K562 (cell line): ENCODE measurements at regions not wholly inside any gene's neighbourhood (a gene's known extent, or its start where the extent isn't known, plus 50 kb on each side); places are given as distances from the start of the nearest gene placed in this dataset.

Experiments used
- ATAC-seq: fragments of 200-7000 bp; cut with Tn5 transposase; 3 replicates; pipeline ENCODE4 v1.9.1; 2020; ENCODE audit warnings: moderate library complexity
- BruUV-seq: library from RNA; stranded (reverse); fragments of 400-500 nt; replicated peaks from 2 replicates; lab custom pipeline; 2021; lab: Mats Ljungman, UMichigan
- CTCF ChIA-PET: fragments of 300-600 bp; formaldehyde crosslinking; extraction: SDS; loops from one replicate; lab custom pipeline; 2021; ENCODE audit warnings: low intra/inter-chr PET ratio; lab: Yijun Ruan, JAX
- POLR2A ChIA-PET: fragments of 300-600, 350-650 bp; sonication (Branson Sonifier 250); formaldehyde crosslinking; extraction: SDS; loops from one replicate; lab custom pipeline; 2021; ENCODE audit warnings: antibody characterized with exemption, inconsistent platforms; lab: Yijun Ruan, JAX
- DNase-seq, 4 experiments: peaks; one replicate each; pipeline versions ENCODE4 v3.0.0 to v3.0.0-alpha.2; 2011 to 2018; ENCODE audit warnings: low spot score in 3 of 4, mixed read lengths in 3 of 4; ENCODE audit errors: extremely low read depth in 1 of 4
- FAIRE-seq: peaks from 2 replicates; lab custom pipeline; 2011; peaks lifted over from hg19 to GRCh38; lab: Jason Lieb, UNC
- H2AFZ ChIP-seq: 2 replicates; pipeline ENCODE4 v1.6.0; 2011; ENCODE audit warnings: low read depth, low read length, control low read depth, inconsistent platforms
- H3K27ac ChIP-seq: fragments of 200-600 bp; 3 replicates; pipeline ENCODE4 v1.8.0; 2011; ENCODE audit warnings: low read depth, mild to moderate bottlenecking, control low read depth, inconsistent platforms, low read length, moderate library complexity, mixed read lengths; ENCODE audit errors: extremely low read depth
- H3K27me3 ChIP-seq, 2 experiments: fragments of 300-600 bp in 1 of 2; 2 replicates in 1 of 2; 3 replicates in 1 of 2; pipeline versions ENCODE4 v1.6.0 to v1.8.0; 2011; ENCODE audit warnings: inconsistent platforms in 2 of 2, low read length in 2 of 2, mild to moderate bottlenecking in 1 of 2, mixed read lengths in 1 of 2, moderate library complexity in 1 of 2; ENCODE audit not compliant: control insufficient read depth in 2 of 2, insufficient read depth in 2 of 2
- H3K36me3 ChIP-seq: fragments of 300-600 bp; 3 replicates; pipeline ENCODE4 v1.8.0; 2011; ENCODE audit warnings: mild to moderate bottlenecking, low read length, inconsistent platforms; ENCODE audit not compliant: control insufficient read depth, insufficient read depth
- H3K4me1 ChIP-seq, 2 experiments: fragments of 200-600 bp in 1 of 2; replicated peaks in 1 of 2; 2 replicates in 1 of 2; 3 replicates in 1 of 2; pipeline versions ENCODE4 v1.5.1 to v1.8.0; 2011; ENCODE audit warnings: inconsistent platforms in 2 of 2, low read length in 2 of 2, mild to moderate bottlenecking in 1 of 2, mixed read lengths in 1 of 2, moderate library complexity in 1 of 2; ENCODE audit not compliant: control insufficient read depth in 2 of 2, insufficient read depth in 2 of 2
- H3K4me2 ChIP-seq: 2 replicates; pipeline ENCODE4 v1.6.1; 2011; ENCODE audit warnings: low read length, control low read depth, inconsistent platforms, mixed read lengths; ENCODE audit not compliant: insufficient read depth
- H3K4me3 ChIP-seq: fragments of 200-600 bp; sonication (generic), shearing (Covaris generic); 2 replicates; pipeline ENCODE4 v1.5.1; 2016; ENCODE audit warnings: control low read depth, inconsistent platforms
- H3K79me2 ChIP-seq: fragments of 200-600 bp; 3 replicates; pipeline ENCODE4 v1.8.0; 2011; ENCODE audit warnings: low read length, inconsistent platforms; ENCODE audit not compliant: control insufficient read depth, insufficient read depth
- H3K9ac ChIP-seq, 2 experiments: 2 replicates each; pipeline versions ENCODE4 v1.6.0 to v1.6.1; 2011; ENCODE audit warnings: low read depth in 2 of 2, low read length in 2 of 2, control low read depth in 1 of 2, inconsistent platforms in 1 of 2, mild to moderate bottlenecking in 1 of 2, mixed read lengths in 1 of 2; ENCODE audit not compliant: insufficient read depth in 1 of 2
- H3K9me1 ChIP-seq: one replicate; pipeline ENCODE4 v1.6.0; 2011; ENCODE audit warnings: inconsistent platforms, mild to moderate bottlenecking, low read length, moderate library complexity; ENCODE audit not compliant: control insufficient read depth, insufficient read depth
- H3K9me3 ChIP-seq: replicated peaks from 2 replicates; pipeline ENCODE4 v1.5.1; 2011; ENCODE audit warnings: low read depth, low read length, inconsistent platforms; ENCODE audit not compliant: control insufficient read depth, insufficient read depth
- H4K20me1 ChIP-seq: replicated peaks from 2 replicates; pipeline ENCODE4 v1.6.1; 2011; ENCODE audit warnings: low read length, inconsistent platforms, mixed read lengths; ENCODE audit not compliant: control insufficient read depth, insufficient read depth
- CREM ChIP-seq: IDR thresholded peaks from 2 replicates; pipeline ENCODE4 v1.6.1; 2014; ENCODE audit warnings: antibody characterized with exemption, low read depth
- FOXO4 ChIP-seq: fragments of 450-650 bp; formaldehyde crosslinking; IDR thresholded peaks from 2 replicates; pipeline ENCODE4 v1.4.0; 2020; ENCODE audit warnings: mild to moderate bottlenecking, moderate library complexity
- MLX ChIP-seq, 2 experiments: fragments of 450-650 bp in 1 of 2; sonication (generic) in 1 of 2; formaldehyde crosslinking; conservative IDR thresholded peaks; 2 replicates each; pipeline versions ENCODE4 v1.4.0 to v1.8.1; 2020 to 2022; ENCODE audit warnings: mild to moderate bottlenecking in 1 of 2, missing genetic modification reagents in 1 of 2
- PRPF4 ChIP-seq: fragments of 200-400 bp; formaldehyde crosslinking; IDR thresholded peaks from one replicate; pipeline ENCODE4 v1.6.1; 2017; ENCODE audit warnings: low read length, low read depth, mild to moderate bottlenecking; ENCODE audit not compliant: insufficient read depth, poor library complexity, severe bottlenecking
- RNF2 ChIP-seq: sonication (generic); IDR thresholded peaks from 2 replicates; pipeline ENCODE4 v1.6.1; 2016
- TRIM24 ChIP-seq, 2 experiments: fragments of 450-650 bp; IDR thresholded peaks; 2 replicates each; pipeline ENCODE4 v1.6.1; 2016
- ZNF347 ChIP-seq: fragments of 450-650 bp; formaldehyde crosslinking; IDR thresholded peaks from 2 replicates; pipeline ENCODE4 v1.4.0; 2020; ENCODE audit warnings: low read depth, mild to moderate bottlenecking, moderate library complexity
- ZNF584 ChIP-seq: fragments of 200-800 bp; sonication (Bioruptor generic); IDR thresholded peaks from 2 replicates; pipeline ENCODE4 v1.6.1; 2016; ENCODE audit warnings: low read depth, mild to moderate bottlenecking, missing genetic modification characterization, missing compliant biosample characterization
- WGBS: fragments of 100-300 bp; shearing (Covaris generic); methylation state at CpG from one replicate; pipeline ENCODE4 v1.1.6; 2016; ENCODE audit warnings: low coverage, mixed read lengths; ENCODE audit not compliant: insufficient coverage; ENCODE audit errors: missing lambda C conversion rate; 5-methylcytosine and 5-hydroxymethylcytosine counted together
- in situ Hi-C: fragments of 300-500 bp; cut with MboI; formaldehyde crosslinking; loops from 4 replicates; pipeline ENCODE4 v1.15.0; 2018; ENCODE audit warnings: inconsistent platforms, mixed read lengths
- intact Hi-C: fragments of 100-400 bp; cut with micrococcal nuclease; formaldehyde crosslinking; loops from 2 replicates; pipeline ENCODE4 v1.14.2; 2022

DNA sequence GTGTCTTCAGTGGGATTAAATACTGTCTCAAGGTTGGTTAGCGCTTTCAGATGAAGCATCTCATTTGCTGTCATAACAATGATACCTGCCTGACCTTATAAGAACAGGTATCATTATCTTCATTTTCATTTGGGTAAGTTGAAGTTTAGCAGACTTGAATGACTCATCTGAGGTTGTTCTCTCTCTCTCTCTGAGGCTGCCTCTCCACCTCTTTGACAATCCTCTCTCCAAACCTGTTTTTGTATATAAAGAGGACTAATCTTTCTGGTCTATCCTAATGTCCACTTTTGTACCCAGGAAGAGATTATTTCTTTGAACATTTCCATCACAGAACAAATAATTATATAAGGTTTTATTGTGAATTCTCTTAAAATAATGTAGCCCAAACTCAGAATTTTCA, 291.4 kb downstream of the KLF6 start:
- WGBS = 6% methylated on average over 1 of the region's 1 CpG
- intact Hi-C loops = no loop called here
- POLR2A ChIA-PET = no interaction called here

GRCh38 chr10:3491571-3491970, 293.4 kb downstream of the KLF6 start:
- ATAC-seq (no peak), DNase-seq (no peak), FAIRE-seq (no peak)
- H3K9me1 ChIP-seq = no peaks in the 10 kb centered on the region
- no TSS peak for BruUV-seq
- intact Hi-C loops = no loop called here
- H3K36me3 ChIP-seq = no peaks in the 10 kb centered on the region
- no peaks in the 10 kb centered on the region for H3K79me2 ChIP-seq
- H3K4me2 ChIP-seq = no peak overlapping the region
- no peak overlapping the region for H3K27ac ChIP-seq
- no peaks in the 10 kb centered on the region for H3K9me3 ChIP-seq
- no peaks in the 10 kb centered on the region for H4K20me1 ChIP-seq
- H3K4me3 ChIP-seq = no peak overlapping the region
- in situ Hi-C loops = no loop called here
- no peaks in the 10 kb centered on the region for H3K4me1 ChIP-seq
- H2AFZ ChIP-seq = no peak overlapping the region
- WGBS = 8% methylated on average over 4 of the region's 4 CpGs
- ChIA-PET CTCF (no interaction called here), POLR2A (no interaction called here)
- TF ChIP-seq PRPF4 (no peak), TRIM24 (IDR thresholded peaks at IDR 0.05) (no peak), FOXO4 (CRISPR knock-in tag) (no peak)
- H3K9ac ChIP-seq = no peak overlapping the region
- peaks cover 5 to 27% of the 10 kb centered on the region in 2 experiments; a peak in 4 of 5 replicates for H3K27me3 ChIP-seq

More for the DNA sequence above, 291.4 kb downstream of the KLF6 start:
- Histone ChIP-seq H4K20me1 (no peaks in the 10 kb centered on the region), H3K9me3 (no peaks in the 10 kb centered on the region), H3K4me3 (no peak overlapping the region), H3K9me1 (no peaks in the 10 kb centered on the region), H3K27ac (no peak overlapping the region), H2AFZ (no peak overlapping the region), H3K4me2 (no peak overlapping the region), H3K27me3 (peaks cover 5 to 18% of the 10 kb centered on the region in 2 experiments; a peak in 4 of 5 replicates), H3K9ac (no peak overlapping the region), H3K79me2 (no peaks in the 10 kb centered on the region), H3K4me1 (no peaks in the 10 kb centered on the region), H3K36me3 (no peaks in the 10 kb centered on the region)
- no peak for FAIRE-seq
- no peak for DNase-seq
- CTCF ChIA-PET = no interaction called here
- TF ChIP-seq ZNF347 (CRISPR knock-in tag) = no peak
- no peak for TF ChIP-seq MLX (CRISPR knock-in tag; conservative IDR thresholded peaks at IDR 0.05)
- TF ChIP-seq ZNF584 (CRISPR knock-in tag) = no peak
- no peak for TF ChIP-seq RNF2
- TF ChIP-seq CREM = no peak
- BruUV-seq = no TSS peak
- ATAC-seq = no peak
- in situ Hi-C loops = no loop called here
